Gastrocnemius medialis (tissue), 4 donors: ENCODE measurements at regions not wholly inside any gene's neighbourhood (a gene's known extent, or its start where the extent isn't known, plus 50 kb on each side); places are given as distances from the start of the nearest gene placed in this dataset.

Experiments
- ATAC-seq, 2 donors: fragments of 150-250 bp; one replicate each; pipeline ENCODE4 v1.9.1; 2016
- DNase-seq, 2 donors: peaks; one replicate each; pipeline ENCODE4 v3.0.0-alpha.2; 2019
- H3K27ac ChIP-seq, 4 donors: fragments of 200-600 bp; sonication (generic); 1 replicate in 1 of 4; 2 replicates in 3 of 4; pipeline ENCODE4 v1.5.1; 2016 to 2018; ENCODE audit warnings: mild to moderate bottlenecking in 2 of 4, moderate library complexity in 1 of 4
- H3K27me3 ChIP-seq, 3 donors: fragments of 200-600 bp; sonication (generic) in 2 of 3; 1 replicate in 1 of 3; 2 replicates in 2 of 3; pipeline versions ENCODE4 v1.5.1 to v1.6.0; 2016 to 2019; ENCODE audit warnings: mild to moderate bottlenecking in 1 of 3, moderate library complexity in 1 of 3
- H3K36me3 ChIP-seq, 2 donors: fragments of 200-600 bp; sonication (generic) in 1 of 2; one replicate each; pipeline ENCODE4 v1.5.1; 2017 to 2018
- H3K4me1 ChIP-seq, 2 donors: fragments of 200-600 bp; sonication (generic) in 1 of 2; one replicate each; pipeline ENCODE4 v1.5.1; 2016 to 2017; ENCODE audit warnings: mild to moderate bottlenecking in 2 of 2
- H3K4me3 ChIP-seq, 4 donors: fragments of 200-600 bp; sonication (generic) in 3 of 4; 1 replicate in 1 of 4; 2 replicates in 3 of 4; pipeline ENCODE4 v1.5.1; 2016 to 2019; ENCODE audit warnings: mild to moderate bottlenecking in 2 of 4
- H3K9me3 ChIP-seq, 3 donors: fragments of 200-600 bp; sonication (generic) in 2 of 3; 1 replicate in 1 of 3; 2 replicates in 2 of 3; pipeline ENCODE4 v1.5.1; 2016 to 2019
- CTCF ChIP-seq, 5 experiments: fragments of 450-650 bp in 3 of 5; fragments of 200-600 bp in 2 of 5; sonication (generic) in 2 of 5; IDR thresholded peaks in 4 of 5; conservative IDR thresholded peaks in 1 of 5; 1 replicate in 4 of 5; 2 replicates in 1 of 5; pipeline ENCODE4 v1.5.1; 2016 to 2019; ENCODE audit warnings: antibody characterized with exemption in 5 of 5, mild to moderate bottlenecking in 3 of 5, moderate library complexity in 3 of 5
- POLR2A ChIP-seq, 2 donors: fragments of 450-650 bp; IDR thresholded peaks; one replicate each; pipeline ENCODE4 v1.6.1; 2017; ENCODE audit warnings: antibody characterized with exemption in 2 of 2, mild to moderate bottlenecking in 2 of 2, moderate library complexity in 2 of 2
- in situ Hi-C, 4 donors: fragments of 200-750 bp; cut with MboI; loops; one replicate each; pipeline versions ENCODE4 v1.15.0 to v1.8.0; 2017; ENCODE audit warnings: low sequenced_read_pairs in 4 of 4
- intact Hi-C: fragments of 100-400 bp; cut with DNase I; formaldehyde crosslinking; loops from one replicate; pipeline ENCODE4 v1.15.1; 2023; ENCODE audit warnings: low total_unique reads

GRCh38 chr13:37413161-37413560 is 185.4 kb downstream of the POSTN start:
- intact Hi-C loops: no loop called here
- Histone ChIP-seq H3K9me3 (no peaks in the 10 kb centered on the region), H3K27ac (no peak overlapping the region), H3K4me1 (no peaks in the 10 kb centered on the region), H3K4me3 (no peak overlapping the region), H3K36me3 (no peaks in the 10 kb centered on the region), H3K27me3 (no peaks in the 10 kb centered on the region)
- no peak for DNase-seq
- no peak for ATAC-seq
- in situ Hi-C loops: no loop called here
- TF ChIP-seq POLR2A (IDR thresholded peaks at IDR 0.05) (no peak), CTCF (IDR thresholded peaks at IDR 0.05 in 4 of 5, conservative IDR thresholded peaks at IDR 0.05 in 1 of 5) (no peak)

GRCh38 chr13:37412241-37412921 is 186.2 kb downstream of the POSTN start:
- intact Hi-C loops: no loop called here
- H3K4me1 ChIP-seq: no peaks in the 10 kb centered on the region
- DNase-seq: no peak
- no peak for TF ChIP-seq CTCF (IDR thresholded peaks at IDR 0.05 in 4 of 5, conservative IDR thresholded peaks at IDR 0.05 in 1 of 5)
- no peak overlapping the region for H3K4me3 ChIP-seq
- H3K27ac ChIP-seq: no peak overlapping the region
- in situ Hi-C loops: no loop called here
- H3K36me3 ChIP-seq: no peaks in the 10 kb centered on the region
- no peaks in the 10 kb centered on the region for H3K9me3 ChIP-seq
- no peaks in the 10 kb centered on the region for H3K27me3 ChIP-seq
- ATAC-seq: no peak

- H3K9me3 ChIP-seq: no peaks in the 10 kb centered on the region
- ATAC-seq: no peak
- in situ Hi-C loops (no loop called here), intact Hi-C loops (no loop called here)
- no peak overlapping the region for H3K27ac ChIP-seq
- no peak for TF ChIP-seq CTCF (IDR thresholded peaks at IDR 0.05 in 4 of 5, conservative IDR thresholded peaks at IDR 0.05 in 1 of 5)
- TF ChIP-seq POLR2A (IDR thresholded peaks at IDR 0.05): no peak
- H3K4me3 ChIP-seq: no peak overlapping the region
- DNase-seq: no peak
- no peaks in the 10 kb centered on the region for H3K27me3 ChIP-seq
- H3K4me1 ChIP-seq: no peaks in the 10 kb centered on the region
- no peaks in the 10 kb centered on the region for H3K36me3 ChIP-seq
Observed at GRCh38 chr13:37410316-37410715, 188.3 kb downstream of the POSTN start.

GRCh38 chr13:37409756-37410155 is 188.8 kb downstream of the POSTN start:
- DNase-seq (no peak), ATAC-seq (no peak)
- intact Hi-C loops (no loop called here), in situ Hi-C loops (no loop called here)
- H3K27ac ChIP-seq: no peak overlapping the region
- H3K4me3 ChIP-seq: no peak overlapping the region
- no peaks in the 10 kb centered on the region for H3K36me3 ChIP-seq
- no peaks in the 10 kb centered on the region for H3K27me3 ChIP-seq
- no peaks in the 10 kb centered on the region for H3K9me3 ChIP-seq
- H3K4me1 ChIP-seq: no peaks in the 10 kb centered on the region
- TF ChIP-seq POLR2A (IDR thresholded peaks at IDR 0.05) (no peak), CTCF (IDR thresholded peaks at IDR 0.05 in 4 of 5, conservative IDR thresholded peaks at IDR 0.05 in 1 of 5) (no peak)

GRCh38 chr13:37407156-37407555 is 191.4 kb downstream of the POSTN start:
- Histone ChIP-seq H3K36me3 (no peaks in the 10 kb centered on the region), H3K27me3 (no peaks in the 10 kb centered on the region), H3K4me1 (no peaks in the 10 kb centered on the region), H3K4me3 (no peak overlapping the region), H3K9me3 (no peaks in the 10 kb centered on the region), H3K27ac (no peak overlapping the region)
- in situ Hi-C loops: no loop called here
- TF ChIP-seq CTCF (IDR thresholded peaks at IDR 0.05 in 4 of 5, conservative IDR thresholded peaks at IDR 0.05 in 1 of 5) (no peak), POLR2A (IDR thresholded peaks at IDR 0.05) (no peak)
- intact Hi-C loops: no loop called here
- DNase-seq (no peak), ATAC-seq (no peak)
